ENCODE measurements at regions not wholly inside any gene's neighbourhood (a gene's known extent, or its start where the extent isn't known, plus 50 kb on each side); places are given as distances from the start of the nearest gene placed in this dataset.

DNA sequence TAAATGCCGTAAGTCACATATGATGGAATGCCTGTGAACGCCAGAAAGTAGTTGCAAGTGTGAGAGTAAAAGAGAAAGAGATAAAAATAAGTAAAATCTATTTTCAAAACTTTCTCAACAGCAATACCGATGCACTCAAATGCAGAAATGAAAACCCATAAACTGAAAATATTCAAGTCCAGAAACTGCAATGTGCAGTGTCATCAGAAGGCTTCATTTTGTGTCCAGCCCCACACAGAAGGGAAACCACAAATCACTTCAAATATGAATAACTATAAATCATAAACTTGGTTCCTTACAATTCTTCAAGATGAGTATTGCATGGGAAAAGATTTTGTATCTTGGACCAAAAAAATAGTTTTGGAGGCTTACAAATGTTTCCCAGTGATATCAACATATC is 375.2 kb upstream of the ANO5 start:
- H3K36me3 ChIP-seq, result no peaks in the 10 kb centered on the region
- TF ChIP-seq POLR2A (IDR thresholded peaks at IDR 0.05), result no peak
- no peak for TF ChIP-seq CTCF (IDR thresholded peaks at IDR 0.05)
- no peak for TF ChIP-seq EP300 (IDR thresholded peaks at IDR 0.05)
- no peak overlapping the region for H3K4me3 ChIP-seq
- H3K9me3 ChIP-seq, result no peaks in the 10 kb centered on the region
- no peaks in the 10 kb centered on the region for H3K4me1 ChIP-seq
- 69 to 79% methylated on average over 3 of the region's 3 CpGs for WGBS, 2 donors
- no peak overlapping the region for H3K27ac ChIP-seq
- H3K27me3 ChIP-seq, result no peaks in the 10 kb centered on the region
- no peak for DNase-seq (ENCODE audit: low spot score in 2 of 2)

DNA sequence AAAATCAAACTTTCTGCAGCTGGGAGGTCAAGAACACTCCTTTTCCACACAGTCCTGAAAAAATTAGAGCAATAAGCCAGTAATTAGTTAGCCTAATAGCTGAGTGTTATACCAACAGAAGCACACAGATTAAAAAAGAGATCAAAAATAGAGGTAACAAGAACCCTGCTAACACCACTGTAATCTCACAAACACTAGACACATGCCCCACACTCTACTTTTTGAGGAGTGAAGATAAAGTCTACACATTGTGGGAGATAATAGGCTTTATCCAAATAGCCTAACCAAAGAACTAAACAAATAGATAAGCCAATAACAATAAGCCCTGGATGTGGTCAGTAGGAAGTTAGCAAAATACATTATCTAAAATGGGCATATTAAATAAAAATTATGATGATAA is 372.7 kb upstream of the ANO5 start:
- DNase-seq (ENCODE audit: low spot score in 2 of 2), result no peak
- Histone ChIP-seq H3K4me3 (no peak overlapping the region), H3K36me3 (no peaks in the 10 kb centered on the region), H3K4me1 (peaks cover 0 to 2% (median 0%) of the 10 kb centered on the region in 4 donors), H3K9me3 (no peaks in the 10 kb centered on the region), H3K27me3 (no peaks in the 10 kb centered on the region), H3K27ac (no peak overlapping the region)
- TF ChIP-seq CTCF (IDR thresholded peaks at IDR 0.05), result no peak
- TF ChIP-seq EP300 (IDR thresholded peaks at IDR 0.05), result no peak
- TF ChIP-seq POLR2A (IDR thresholded peaks at IDR 0.05), result no peak

DNA sequence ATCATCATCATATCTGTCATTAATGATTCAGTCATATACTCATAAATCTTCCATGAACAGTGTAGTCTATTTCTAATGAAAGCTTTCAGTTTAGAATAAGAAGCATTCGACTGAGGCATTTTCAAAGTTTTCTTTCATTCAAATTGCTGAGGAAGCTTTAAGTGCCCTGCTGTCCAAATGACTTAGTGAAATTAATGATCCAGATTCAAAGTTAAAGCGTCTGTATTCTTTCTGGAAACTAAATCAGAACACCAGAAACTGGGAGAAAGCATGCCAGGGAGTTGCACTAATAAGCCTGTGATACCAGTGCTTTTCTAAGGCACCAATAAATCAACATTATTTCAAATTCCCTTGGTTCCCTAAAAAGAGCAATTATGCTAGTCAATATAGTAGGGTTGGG is 367.8 kb upstream of the ANO5 start:
- no peak overlapping the region for H3K4me3 ChIP-seq
- no peak for DNase-seq (ENCODE audit: low spot score in 2 of 2)
- no peaks in the 10 kb centered on the region for H3K36me3 ChIP-seq
- H3K4me1 ChIP-seq, result peaks cover 0 to 5% (median 0%) of the 10 kb centered on the region in 4 donors
- no peak for TF ChIP-seq EP300 (IDR thresholded peaks at IDR 0.05)
- no peak for TF ChIP-seq CTCF (IDR thresholded peaks at IDR 0.05)
- no peaks in the 10 kb centered on the region for H3K9me3 ChIP-seq
- H3K27ac ChIP-seq, result no peak overlapping the region
- 24 to 29% methylated on average over 2 of the region's 2 CpGs for WGBS, 2 donors
- no peaks in the 10 kb centered on the region for H3K27me3 ChIP-seq

DNA sequence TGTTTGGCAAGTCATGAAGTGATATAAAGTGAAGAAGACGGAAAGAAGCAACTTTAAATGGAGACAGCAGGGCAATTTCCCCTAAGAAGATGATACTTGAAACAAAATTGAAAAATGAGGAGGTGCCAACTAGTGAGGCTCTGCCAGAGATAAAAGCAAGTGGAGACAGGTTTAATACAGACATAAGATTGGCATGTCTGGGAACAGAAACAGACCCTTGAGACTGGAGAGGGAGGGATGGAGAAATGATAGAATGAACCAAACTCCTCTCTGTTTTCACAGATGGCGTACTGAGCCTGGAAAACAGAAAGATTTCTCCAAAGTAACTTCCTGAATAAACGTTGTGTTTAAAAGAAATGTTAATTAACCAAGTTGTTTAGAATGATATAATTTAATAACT is 354.5 kb upstream of the ANO5 start:
- no peaks in the 10 kb centered on the region for H3K4me1 ChIP-seq
- no peaks in the 10 kb centered on the region for H3K9me3 ChIP-seq
- 62 to 73% methylated on average over 3 of the region's 3 CpGs for WGBS, 2 donors
- H3K4me3 ChIP-seq, result no peak overlapping the region
- TF ChIP-seq EP300 (IDR thresholded peaks at IDR 0.05) (no peak), CTCF (IDR thresholded peaks at IDR 0.05) (no peak), POLR2A (IDR thresholded peaks at IDR 0.05) (no peak)
- no peak overlapping the region for H3K27ac ChIP-seq
- no peak for DNase-seq (ENCODE audit: low spot score in 2 of 2)
- H3K27me3 ChIP-seq, result no peaks in the 10 kb centered on the region
- H3K36me3 ChIP-seq, result no peaks in the 10 kb centered on the region

DNA sequence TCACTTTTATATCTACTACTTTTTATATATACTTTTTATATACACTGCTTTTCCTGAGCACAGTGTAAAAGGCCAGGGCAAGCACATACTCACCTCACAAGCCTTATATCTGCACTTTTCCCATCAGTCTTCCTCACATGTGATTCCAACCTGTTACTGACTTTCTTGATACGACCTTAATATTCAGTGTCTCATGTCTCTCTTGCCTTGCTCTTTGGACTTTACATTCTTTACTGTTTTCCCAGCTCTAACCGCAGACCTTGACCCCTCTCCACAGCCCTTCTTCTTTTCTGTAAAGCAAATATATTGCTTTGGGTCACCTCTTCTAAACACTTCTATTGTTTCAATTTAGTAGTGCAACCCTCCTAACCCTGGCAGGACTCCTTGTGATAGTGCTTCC is 353.1 kb upstream of the ANO5 start:
- H3K4me1 ChIP-seq, result no peaks in the 10 kb centered on the region
- H3K9me3 ChIP-seq, result peaks cover 0 to 4% (median 0%) of the 10 kb centered on the region in 4 donors
- no peaks in the 10 kb centered on the region for H3K36me3 ChIP-seq
- H3K27me3 ChIP-seq, result no peaks in the 10 kb centered on the region
- no peak for DNase-seq (ENCODE audit: low spot score in 2 of 2)
- H3K27ac ChIP-seq, result no peak overlapping the region
- TF ChIP-seq CTCF (IDR thresholded peaks at IDR 0.05) (no peak), EP300 (IDR thresholded peaks at IDR 0.05) (no peak), POLR2A (IDR thresholded peaks at IDR 0.05) (no peak)
- H3K4me3 ChIP-seq, result no peak overlapping the region
- 53 to 77% methylated on average over 2 of the region's 2 CpGs for WGBS, 2 donors

Data from tibial nerve (tissue), 4 donors.